ENCODE measurements at regions not wholly inside any gene's neighbourhood (a gene's known extent, or its start where the extent isn't known, plus 50 kb on each side); places are given as distances from the start of the nearest gene placed in this dataset.

DNA sequence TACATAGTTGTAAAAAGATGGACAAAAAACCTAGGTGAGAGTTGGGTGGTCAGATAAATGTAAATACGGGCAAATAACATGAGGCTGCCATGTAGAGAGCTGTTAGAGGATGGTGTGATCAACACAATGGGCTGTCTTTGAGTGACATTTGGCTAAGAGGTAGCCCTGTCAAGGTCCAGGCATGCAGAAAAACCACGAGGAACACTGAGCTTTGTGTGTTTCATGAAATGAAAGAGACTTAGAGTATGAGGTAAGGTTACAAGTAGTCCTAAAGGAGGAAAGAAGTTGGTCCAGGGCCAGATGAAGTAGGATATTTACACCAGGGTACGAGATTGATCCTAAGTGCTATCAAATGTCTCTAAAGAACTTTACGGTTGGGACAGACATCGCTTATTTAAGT is 160.9 kb downstream of the RDH14 start:
- H3K27me3 Mint-ChIP-seq, result peaks cover 8 to 16% of the 10 kb centered on the region in 2 donors
- DNase-seq, result no peak
- no peaks in the 10 kb centered on the region for H3K36me3 Mint-ChIP-seq
- ATAC-seq (replicated peaks), result no peak
- no peaks in the 10 kb centered on the region for H3K4me1 Mint-ChIP-seq
- no peaks in the 10 kb centered on the region for H3K9me3 Mint-ChIP-seq
- no peak overlapping the region for H3K4me3 Mint-ChIP-seq
- H3K27ac Mint-ChIP-seq, result no peak overlapping the region

DNA sequence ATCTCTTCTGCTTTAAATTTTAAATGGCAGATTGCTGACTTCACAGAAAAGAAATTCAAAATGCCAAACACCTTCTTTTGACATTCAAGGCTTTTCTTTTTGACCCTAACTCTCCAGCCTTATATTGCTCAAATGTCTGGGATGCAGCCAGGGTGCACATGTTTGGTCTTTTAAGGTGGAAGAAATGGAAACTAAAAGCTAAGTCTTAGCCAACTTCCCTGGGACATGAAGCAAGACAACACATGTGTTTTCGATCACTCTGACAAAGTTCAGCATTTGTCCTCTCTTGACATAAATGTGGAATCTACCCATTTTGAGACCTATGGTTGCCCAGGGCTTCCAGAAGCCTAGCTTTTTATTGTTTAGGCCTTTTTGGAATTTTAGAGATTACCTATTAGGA is 161.6 kb downstream of the RDH14 start:
- Mint-ChIP-seq H3K27ac (no peak overlapping the region), H3K4me1 (no peaks in the 10 kb centered on the region), H3K9me3 (no peaks in the 10 kb centered on the region)

DNA sequence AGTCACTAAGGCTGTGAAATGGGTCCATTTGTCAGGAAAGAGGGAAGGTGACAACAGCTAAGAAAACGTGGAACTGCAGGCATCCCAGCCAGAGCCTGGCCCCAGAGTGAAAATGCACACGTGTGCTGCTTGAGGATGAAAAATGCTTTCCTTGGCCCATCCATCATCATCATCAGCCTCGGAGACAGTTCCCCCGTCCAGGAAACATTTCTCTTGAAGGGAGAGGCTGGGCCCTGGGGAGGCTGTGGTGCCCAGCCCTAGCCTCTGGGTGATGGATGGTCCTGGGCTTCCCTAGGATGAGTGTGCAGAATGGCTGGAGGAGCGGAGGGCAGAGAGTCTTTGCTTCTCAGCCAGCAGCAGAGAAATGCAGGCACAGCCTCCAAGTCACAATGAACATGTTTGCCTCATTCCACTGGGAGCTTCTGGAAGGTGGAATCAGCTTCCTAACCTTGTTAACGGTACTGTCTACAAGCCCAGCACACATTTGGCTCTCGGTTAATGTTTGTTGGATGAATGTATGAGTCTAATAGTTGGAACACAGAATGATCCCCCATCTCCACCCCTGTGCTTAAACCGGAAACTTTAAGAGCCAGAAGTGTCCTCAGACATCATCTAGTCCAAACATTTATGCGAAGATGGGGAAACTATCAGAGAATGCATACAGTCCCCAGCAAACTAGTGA is 164.0 kb downstream of the RDH14 start:
- H3K27me3 Mint-ChIP-seq, result peaks cover 0 to 18% of the 10 kb centered on the region in 2 donors
- no peaks in the 10 kb centered on the region for H3K9me3 Mint-ChIP-seq
- H3K4me3 Mint-ChIP-seq, result no peak overlapping the region
- no peak overlapping the region for H3K27ac Mint-ChIP-seq
- no peaks in the 10 kb centered on the region for H3K36me3 Mint-ChIP-seq
- DNase-seq, result no peak
- H3K4me1 Mint-ChIP-seq, result no peaks in the 10 kb centered on the region
- ATAC-seq (replicated peaks), result no peak

More for the DNA sequence above, 161.6 kb downstream of the RDH14 start:
- Mint-ChIP-seq H3K27me3 (peaks cover 8 to 20% of the 10 kb centered on the region in 2 donors), H3K36me3 (no peaks in the 10 kb centered on the region), H3K4me3 (no peak overlapping the region)
- no peak for ATAC-seq (replicated peaks)
- DNase-seq, result no peak

DNA sequence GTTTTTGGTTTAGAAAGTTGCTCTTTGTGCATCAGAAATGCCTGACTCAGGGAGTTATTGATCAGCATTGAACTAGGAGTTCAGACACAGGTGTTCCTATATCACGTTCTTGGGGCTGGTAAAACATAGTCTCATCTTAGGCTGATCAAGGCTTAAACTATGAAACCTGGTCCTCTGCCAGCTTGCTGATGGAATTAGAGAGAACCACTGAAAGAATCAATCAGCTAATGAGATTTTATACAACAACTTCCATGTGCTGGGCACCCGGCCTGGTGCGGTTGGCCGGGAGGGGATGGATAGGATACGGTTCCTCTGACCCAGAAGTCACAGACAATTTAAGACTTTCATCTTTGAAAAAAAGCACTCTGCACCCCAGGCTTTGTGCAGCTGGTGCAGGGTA is 164.9 kb downstream of the RDH14 start:
- no peaks in the 10 kb centered on the region for H3K4me1 Mint-ChIP-seq
- no peak for DNase-seq

DNA sequence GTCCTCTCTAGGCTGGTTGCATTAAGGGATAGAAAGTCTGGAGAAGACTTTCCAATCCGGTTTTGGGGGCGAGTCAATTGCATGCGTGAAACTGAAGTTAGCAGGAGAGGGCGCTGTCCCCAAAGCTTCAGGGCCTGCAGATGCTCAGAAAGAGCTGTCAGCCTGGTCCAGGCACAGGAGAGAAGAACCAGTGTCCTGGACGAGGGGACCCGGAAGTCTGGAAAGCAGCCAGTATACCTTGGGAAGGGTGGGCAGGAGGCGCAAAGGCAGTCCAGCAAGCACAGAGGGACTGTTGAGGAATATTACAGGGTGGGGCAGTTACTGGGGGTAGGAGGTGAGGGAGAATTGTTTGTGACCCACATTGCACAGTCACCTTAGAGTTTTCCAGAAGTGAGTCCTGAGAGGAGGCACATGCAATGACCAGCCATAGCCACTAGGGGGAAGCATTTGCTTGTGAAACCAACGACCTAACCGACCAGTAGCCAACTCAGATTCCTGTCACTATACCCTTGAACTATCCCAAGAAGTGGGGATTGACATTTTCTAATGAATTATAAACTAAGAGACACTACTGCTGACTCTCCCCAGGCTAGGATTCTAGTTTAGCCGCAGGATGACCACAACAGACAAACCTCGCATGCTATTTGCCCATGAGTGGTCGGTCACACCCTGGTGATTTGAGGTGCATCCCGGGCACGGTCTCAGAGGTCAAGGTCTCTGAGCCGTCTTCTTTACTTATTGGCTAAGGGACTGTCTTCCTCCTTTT is 172.8 kb downstream of the RDH14 start:
- DNase-seq (peak; percentile 22), ATAC-seq (replicated peaks) (peak; percentile 80 to 87)
- H3K9me3 Mint-ChIP-seq, result no peaks in the 10 kb centered on the region
- peaks cover 6 to 8% of the 10 kb centered on the region in 2 donors for H3K4me1 Mint-ChIP-seq
- H3K36me3 Mint-ChIP-seq, result no peaks in the 10 kb centered on the region
- no peak overlapping the region for H3K4me3 Mint-ChIP-seq
- no peak overlapping the region for H3K27ac Mint-ChIP-seq
- peaks cover 10 to 12% of the 10 kb centered on the region in 2 donors for H3K27me3 Mint-ChIP-seq

More for the DNA sequence above, 164.9 kb downstream of the RDH14 start:
- Mint-ChIP-seq H3K36me3 (no peaks in the 10 kb centered on the region), H3K4me3 (no peak overlapping the region), H3K9me3 (no peaks in the 10 kb centered on the region), H3K27me3 (peaks cover 0 to 18% of the 10 kb centered on the region in 2 donors), H3K27ac (no peak overlapping the region)
- no peak for ATAC-seq (replicated peaks)

DNA sequence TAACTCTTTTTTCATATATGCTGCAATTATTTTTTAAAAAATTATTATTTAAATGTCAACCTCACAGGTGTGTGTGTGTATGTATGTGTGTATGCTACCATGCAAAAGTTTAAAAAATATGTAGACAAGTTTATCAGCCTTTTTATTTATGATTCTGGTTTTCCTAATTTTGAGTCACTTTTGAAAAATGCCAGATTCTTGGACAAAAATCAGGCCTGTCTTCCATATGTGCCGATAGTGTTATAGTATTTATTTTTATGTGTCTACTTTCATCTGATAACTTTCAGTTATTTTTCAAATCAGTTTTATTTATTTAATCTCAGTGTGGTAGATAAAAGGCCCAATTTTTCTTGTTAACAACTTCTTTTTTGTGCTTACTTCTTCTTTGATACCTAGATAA is 176.2 kb downstream of the RDH14 start:
- Mint-ChIP-seq H3K4me1 (peaks cover 6 to 8% of the 10 kb centered on the region in 2 donors), H3K27me3 (peaks cover 11 to 13% of the 10 kb centered on the region in 2 donors), H3K4me3 (no peak overlapping the region), H3K36me3 (no peaks in the 10 kb centered on the region), H3K9me3 (no peaks in the 10 kb centered on the region), H3K27ac (no peak overlapping the region)
- no peak for ATAC-seq (replicated peaks)
- no peak for DNase-seq

DNA sequence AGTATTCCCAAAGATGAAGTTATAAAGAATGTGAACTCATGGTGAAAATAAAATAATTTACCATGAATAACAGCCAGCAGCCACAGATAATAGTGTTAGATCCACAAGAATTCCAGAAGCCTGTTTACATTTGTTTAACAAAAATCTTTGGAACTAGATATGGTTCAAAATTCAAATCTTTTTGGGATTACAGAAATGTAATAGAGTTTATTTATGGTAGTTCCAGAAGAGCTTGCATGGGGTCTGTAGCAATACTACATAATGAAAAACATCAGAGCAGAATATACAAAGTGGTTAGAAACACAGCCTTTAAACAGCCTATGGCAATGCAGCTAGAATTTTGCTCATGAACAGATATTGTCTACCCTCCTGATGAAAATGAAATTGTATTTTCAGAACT is 179.1 kb downstream of the RDH14 start:
- no peaks in the 10 kb centered on the region for H3K9me3 Mint-ChIP-seq
- no peaks in the 10 kb centered on the region for H3K36me3 Mint-ChIP-seq
- H3K4me1 Mint-ChIP-seq, result no peaks in the 10 kb centered on the region
- no peak overlapping the region for H3K4me3 Mint-ChIP-seq
- H3K27ac Mint-ChIP-seq, result no peak overlapping the region
- no peak for DNase-seq
- no peak for ATAC-seq (replicated peaks)
- peaks cover 14 to 25% of the 10 kb centered on the region in 2 donors for H3K27me3 Mint-ChIP-seq

DNA sequence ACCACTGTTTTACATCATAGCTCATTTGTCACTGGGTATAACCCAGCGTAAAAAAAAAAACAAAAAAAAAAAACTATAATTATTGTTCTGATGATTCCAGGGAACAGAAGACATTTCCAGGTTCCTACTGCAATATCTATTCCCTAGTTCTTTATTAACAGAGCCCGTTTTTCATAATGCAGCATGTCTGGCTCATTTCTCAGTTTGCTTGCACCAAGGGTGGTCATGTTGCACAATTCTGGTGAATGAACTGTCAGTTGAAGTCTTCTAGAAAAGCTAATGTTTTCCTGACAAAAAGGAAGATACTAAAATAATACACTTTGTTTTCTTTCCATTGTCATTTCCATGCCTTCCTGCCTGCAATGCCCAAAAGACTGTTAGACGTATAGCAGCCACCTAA is 180.1 kb downstream of the RDH14 start:
- ATAC-seq (replicated peaks), result no peak
- H3K27me3 Mint-ChIP-seq, result peaks cover 14 to 25% of the 10 kb centered on the region in 2 donors
- no peaks in the 10 kb centered on the region for H3K36me3 Mint-ChIP-seq
- H3K27ac Mint-ChIP-seq, result no peak overlapping the region
- H3K4me3 Mint-ChIP-seq, result no peak overlapping the region
- H3K9me3 Mint-ChIP-seq, result no peaks in the 10 kb centered on the region
- H3K4me1 Mint-ChIP-seq, result no peaks in the 10 kb centered on the region
- no peak for DNase-seq

DNA sequence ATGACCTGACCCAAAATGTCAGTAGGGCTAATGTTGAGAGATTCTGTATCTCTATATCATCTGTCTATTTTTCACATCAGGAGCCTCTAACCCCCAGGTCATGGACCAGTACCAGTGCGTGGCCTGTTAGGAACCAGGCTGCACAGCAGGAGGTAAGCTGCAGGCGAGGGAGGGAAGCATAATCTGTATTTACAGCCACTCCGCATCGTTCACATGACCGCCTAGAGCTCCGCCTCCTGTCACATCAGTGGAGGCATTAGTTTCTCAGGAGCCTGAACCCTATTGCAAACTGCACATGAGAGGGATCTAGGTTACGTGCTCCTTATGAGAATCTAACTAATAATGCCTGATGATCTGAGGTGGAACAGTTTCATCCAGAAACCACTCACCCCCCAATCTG is 180.6 kb downstream of the RDH14 start:
- Mint-ChIP-seq H3K4me1 (no peaks in the 10 kb centered on the region), H3K27ac (no peak overlapping the region), H3K9me3 (no peaks in the 10 kb centered on the region), H3K36me3 (no peaks in the 10 kb centered on the region), H3K27me3 (peaks cover 14 to 25% of the 10 kb centered on the region in 2 donors), H3K4me3 (no peak overlapping the region)
- no peak for ATAC-seq (replicated peaks)
- no peak for DNase-seq

DNA sequence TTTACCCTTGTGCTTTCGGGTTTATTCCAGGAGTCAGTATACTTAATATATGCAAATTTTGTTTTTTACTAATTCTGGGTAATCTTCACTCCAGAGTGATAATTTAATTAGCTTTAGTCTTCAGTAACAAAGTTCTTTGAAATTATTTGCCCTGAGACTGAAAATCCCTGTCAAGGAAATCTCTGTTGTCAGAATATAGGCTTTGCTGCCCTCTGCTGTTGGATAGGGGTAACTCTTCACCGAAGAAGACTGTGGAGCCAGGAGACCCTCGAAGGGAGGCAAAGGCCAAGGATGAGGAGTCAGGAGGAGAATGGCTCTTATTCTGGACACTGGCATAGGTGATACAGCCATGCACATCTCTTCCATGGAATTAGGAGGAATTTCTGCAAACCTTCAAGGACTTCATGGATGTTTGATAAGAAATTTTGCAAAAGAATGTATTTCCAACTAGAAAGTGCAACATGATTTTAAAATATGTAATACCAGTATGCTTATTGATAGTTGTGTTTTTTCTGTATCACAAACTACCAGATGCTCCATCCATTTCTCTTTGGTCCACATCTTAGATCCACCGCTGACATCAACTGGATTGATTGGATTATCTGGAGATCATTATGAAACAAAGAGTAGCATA is 182.3 kb downstream of the RDH14 start:
- H3K27ac Mint-ChIP-seq, result no peak overlapping the region
- no peaks in the 10 kb centered on the region for H3K4me1 Mint-ChIP-seq
- H3K27me3 Mint-ChIP-seq, result peaks cover 14 to 25% of the 10 kb centered on the region in 2 donors
- peak; percentile 62 to 63 for ATAC-seq (replicated peaks)
- no peaks in the 10 kb centered on the region for H3K9me3 Mint-ChIP-seq
- peak; percentile 6 for DNase-seq
- H3K36me3 Mint-ChIP-seq, result no peaks in the 10 kb centered on the region
- H3K4me3 Mint-ChIP-seq, result no peak overlapping the region

DNA sequence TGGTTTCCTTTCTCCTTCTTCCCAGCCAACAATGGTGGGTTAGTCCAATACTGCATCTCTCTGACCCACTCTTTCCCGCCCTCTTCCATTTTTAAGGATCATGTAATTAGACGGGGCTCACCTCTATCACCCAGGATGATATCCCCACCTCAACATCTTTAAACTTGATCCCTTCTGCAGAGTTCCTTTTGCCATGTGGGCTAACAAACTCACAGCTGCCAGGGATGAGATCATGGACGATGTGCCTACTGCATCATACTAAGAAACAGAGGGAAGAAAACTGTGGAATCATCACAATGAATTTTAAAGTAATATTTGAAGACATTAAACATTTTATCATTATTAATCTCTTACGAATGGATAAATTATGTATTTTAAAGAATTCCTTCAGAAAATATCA is 183.5 kb downstream of the RDH14 start:
- Mint-ChIP-seq H3K4me1 (no peaks in the 10 kb centered on the region), H3K36me3 (no peaks in the 10 kb centered on the region), H3K27me3 (peaks cover 14 to 20% of the 10 kb centered on the region in 2 donors), H3K4me3 (no peak overlapping the region), H3K27ac (no peak overlapping the region), H3K9me3 (no peaks in the 10 kb centered on the region)
- DNase-seq, result no peak
- ATAC-seq (replicated peaks), result no peak

DNA sequence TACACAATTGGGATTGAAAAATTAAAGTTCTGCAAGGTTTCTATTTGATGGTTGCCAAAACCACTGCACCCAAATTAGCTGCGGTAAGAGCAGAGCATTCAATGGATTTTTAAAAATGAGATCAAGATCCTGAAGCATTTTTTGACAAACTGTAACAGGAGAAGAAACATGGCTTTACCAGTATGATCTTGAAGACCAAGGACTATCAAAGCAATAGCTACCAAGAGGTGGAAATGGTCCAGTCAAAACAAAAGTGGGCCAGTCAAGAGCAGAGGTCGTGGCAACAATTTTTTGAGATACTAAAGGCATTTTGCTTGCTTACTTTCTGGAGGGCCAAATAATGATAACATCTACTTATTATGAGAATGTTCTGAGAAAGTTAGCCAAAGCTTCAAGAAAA is 186.8 kb downstream of the RDH14 start:
- Mint-ChIP-seq H3K27me3 (peaks cover 15 to 20% of the 10 kb centered on the region in 2 donors), H3K36me3 (no peaks in the 10 kb centered on the region), H3K27ac (no peak overlapping the region), H3K4me3 (no peak overlapping the region), H3K9me3 (no peaks in the 10 kb centered on the region), H3K4me1 (no peaks in the 10 kb centered on the region)
- DNase-seq, result no peak
- ATAC-seq (replicated peaks), result no peak

DNA sequence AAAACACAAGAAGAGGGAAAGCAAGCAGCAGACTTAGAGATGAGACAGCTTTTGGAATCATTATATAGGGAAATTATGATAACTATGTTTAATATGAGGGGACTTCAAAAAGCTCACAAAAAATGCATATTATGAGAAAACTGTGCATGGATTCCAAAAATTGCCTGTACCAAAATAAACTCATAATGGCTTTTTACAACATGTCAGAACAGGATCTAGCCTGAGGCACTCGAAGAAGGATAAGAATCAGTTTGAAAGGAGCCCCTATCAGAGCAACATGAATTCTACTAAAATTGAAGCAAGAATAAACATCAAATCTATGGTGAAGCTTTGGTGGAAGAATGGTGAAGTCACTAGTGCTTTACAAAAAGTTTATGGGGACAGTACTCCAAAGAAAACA is 187.4 kb downstream of the RDH14 start:
- Mint-ChIP-seq H3K4me3 (no peak overlapping the region), H3K27ac (no peak overlapping the region), H3K27me3 (peaks cover 15% of the 10 kb centered on the region in 2 donors), H3K4me1 (no peaks in the 10 kb centered on the region), H3K36me3 (no peaks in the 10 kb centered on the region), H3K9me3 (no peaks in the 10 kb centered on the region)
- DNase-seq (no peak), ATAC-seq (replicated peaks) (no peak)

DNA sequence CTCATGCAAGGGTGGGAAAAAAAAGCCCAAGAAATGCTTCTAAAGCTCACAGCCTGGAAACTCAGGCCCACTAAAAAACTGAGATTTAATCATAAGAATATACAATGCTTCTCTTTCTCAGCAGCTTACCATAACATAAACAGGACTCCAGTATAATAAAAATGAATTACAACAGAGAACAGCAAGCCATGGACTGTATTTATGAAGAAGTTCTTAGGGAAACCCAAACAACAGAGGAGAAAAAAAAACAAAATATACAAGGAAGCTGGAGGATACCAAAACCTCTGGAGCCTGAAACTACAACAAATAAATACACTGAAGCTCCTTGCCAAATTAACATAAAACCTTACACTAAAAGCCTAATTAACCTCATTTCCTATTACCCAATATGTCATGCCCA is 187.8 kb downstream of the RDH14 start:
- Mint-ChIP-seq H3K4me3 (no peak overlapping the region), H3K36me3 (no peaks in the 10 kb centered on the region), H3K27ac (no peak overlapping the region), H3K4me1 (no peaks in the 10 kb centered on the region), H3K9me3 (no peaks in the 10 kb centered on the region), H3K27me3 (peaks cover 12 to 15% of the 10 kb centered on the region in 2 donors)
- ATAC-seq (replicated peaks) (no peak), DNase-seq (no peak)

DNA sequence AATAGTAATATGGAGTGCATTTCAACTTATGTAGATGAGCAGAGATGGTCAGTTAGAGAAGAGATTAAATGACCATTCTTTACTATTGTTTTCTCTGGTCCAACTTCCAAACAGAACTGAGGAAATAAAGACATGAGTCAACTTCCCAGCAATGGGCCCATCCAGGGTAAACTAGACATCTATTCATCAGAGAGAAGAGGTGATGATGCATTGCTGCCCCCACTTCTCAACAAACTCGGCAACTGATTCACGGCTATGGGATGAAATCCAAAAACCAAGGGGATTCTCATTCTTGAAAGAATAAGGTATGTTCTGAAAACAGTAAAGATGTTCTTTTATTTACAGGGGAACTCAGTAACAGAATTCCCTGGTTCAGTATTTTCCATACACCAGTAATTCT is 190.7 kb downstream of the RDH14 start:
- H3K36me3 Mint-ChIP-seq, result no peaks in the 10 kb centered on the region
- H3K4me3 Mint-ChIP-seq, result no peak overlapping the region
- ATAC-seq (replicated peaks) (no peak), DNase-seq (no peak)
- H3K27ac Mint-ChIP-seq, result no peak overlapping the region
- H3K9me3 Mint-ChIP-seq, result no peaks in the 10 kb centered on the region
- peaks cover 12 to 15% of the 10 kb centered on the region in 2 donors for H3K27me3 Mint-ChIP-seq
- no peaks in the 10 kb centered on the region for H3K4me1 Mint-ChIP-seq
